ENCODE measurements at regions not wholly inside any gene's neighbourhood (a gene's known extent, or its start where the extent isn't known, plus 50 kb on each side); places are given as distances from the start of the nearest gene placed in this dataset.

DNA sequence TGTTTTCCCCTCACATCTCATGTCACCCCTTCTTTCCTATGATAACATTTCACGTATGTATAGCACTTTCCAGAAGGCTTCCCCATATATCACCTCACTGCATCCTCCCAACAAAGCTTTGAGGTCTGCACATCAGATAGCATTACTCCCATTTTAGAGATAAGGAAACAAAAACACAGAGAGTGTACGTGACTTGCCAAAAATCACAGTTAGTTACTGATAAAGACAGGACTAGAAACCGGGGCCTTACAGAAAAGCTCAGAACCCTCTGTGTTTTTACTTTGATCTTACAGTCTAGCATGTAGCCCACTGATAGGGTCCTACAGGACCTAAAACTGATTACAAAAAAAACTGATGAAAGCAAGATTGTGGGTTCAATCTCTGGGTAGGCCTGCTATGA is 202.9 kb upstream of the CDKN3 start:
- H4K20me1 ChIP-seq (ENCODE audit: control insufficient read depth, insufficient read depth, low read depth, low read length), result no peaks in the 10 kb centered on the region
- no peaks in the 10 kb centered on the region for H3K9me2 ChIP-seq (replicated peaks; ENCODE audit: control insufficient read depth, low read length)
- no peak overlapping the region for H3K27ac ChIP-seq (ENCODE audit: low read depth, low read length)
- no peaks in the 10 kb centered on the region for H3K9me3 ChIP-seq (ENCODE audit: control insufficient read depth, insufficient read depth, low read length)
- H3K27me3 ChIP-seq (ENCODE audit: control insufficient read depth, low read length), result no peaks in the 10 kb centered on the region
- TF ChIP-seq, protein P1, sequence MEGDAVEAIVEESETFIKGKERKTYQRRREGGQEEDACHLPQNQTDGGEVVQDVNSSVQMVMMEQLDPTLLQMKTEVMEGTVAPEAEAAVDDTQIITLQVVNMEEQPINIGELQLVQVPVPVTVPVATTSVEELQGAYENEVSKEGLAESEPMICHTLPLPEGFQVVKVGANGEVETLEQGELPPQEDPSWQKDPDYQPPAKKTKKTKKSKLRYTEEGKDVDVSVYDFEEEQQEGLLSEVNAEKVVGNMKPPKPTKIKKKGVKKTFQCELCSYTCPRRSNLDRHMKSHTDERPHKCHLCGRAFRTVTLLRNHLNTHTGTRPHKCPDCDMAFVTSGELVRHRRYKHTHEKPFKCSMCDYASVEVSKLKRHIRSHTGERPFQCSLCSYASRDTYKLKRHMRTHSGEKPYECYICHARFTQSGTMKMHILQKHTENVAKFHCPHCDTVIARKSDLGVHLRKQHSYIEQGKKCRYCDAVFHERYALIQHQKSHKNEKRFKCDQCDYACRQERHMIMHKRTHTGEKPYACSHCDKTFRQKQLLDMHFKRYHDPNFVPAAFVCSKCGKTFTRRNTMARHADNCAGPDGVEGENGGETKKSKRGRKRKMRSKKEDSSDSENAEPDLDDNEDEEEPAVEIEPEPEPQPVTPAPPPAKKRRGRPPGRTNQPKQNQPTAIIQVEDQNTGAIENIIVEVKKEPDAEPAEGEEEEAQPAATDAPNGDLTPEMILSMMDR (IDR thresholded peaks at IDR 0.05; ENCODE audit: low read depth, low read length, poor library complexity, severe bottlenecking), result no peak
- TF ChIP-seq EZH2phosphoT487 (IDR thresholded peaks at IDR 0.05; ENCODE audit: borderline replicate concordance, low read length), result no peak
- H3K79me2 ChIP-seq (ENCODE audit: control insufficient read depth, low read length), result no peaks in the 10 kb centered on the region
- no peaks in the 10 kb centered on the region for H3F3A ChIP-seq (ENCODE audit: control insufficient read depth, insufficient read depth)
- no peak overlapping the region for H3K4me3 ChIP-seq (ENCODE audit: low read length)
- H3K36me3 ChIP-seq (ENCODE audit: control insufficient read depth, low read length), result no peaks in the 10 kb centered on the region
- no peaks in the 10 kb centered on the region for H3K4me1 ChIP-seq (ENCODE audit: control insufficient read depth, low read length)
- H3K4me2 ChIP-seq (ENCODE audit: low read length), result no peak overlapping the region

DNA sequence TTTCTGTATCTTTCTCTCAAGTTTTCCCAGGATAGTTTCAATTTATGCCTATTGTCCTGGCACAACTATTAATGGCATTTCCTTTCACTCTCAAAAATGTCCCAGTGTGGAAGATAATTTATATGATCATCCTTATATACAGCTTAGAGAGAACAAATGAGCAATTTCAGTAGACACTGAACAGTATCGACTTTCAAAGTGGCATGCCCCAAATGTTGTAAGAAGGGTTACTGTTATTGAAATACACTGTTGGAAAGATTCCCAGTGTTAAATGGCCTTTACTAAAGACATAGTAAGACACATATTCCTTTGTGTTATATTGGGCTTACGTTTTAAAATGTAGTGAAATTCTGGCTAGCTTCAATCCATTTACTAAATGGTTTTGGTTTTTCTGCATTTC is 202.3 kb upstream of the CDKN3 start:
- TF ChIP-seq, protein P1 (IDR thresholded peaks at IDR 0.05; ENCODE audit: low read depth, low read length, poor library complexity, severe bottlenecking), result no peak
- TF ChIP-seq EZH2phosphoT487 (IDR thresholded peaks at IDR 0.05; ENCODE audit: borderline replicate concordance, low read length), result no peak
- no peaks in the 10 kb centered on the region for H3K9me3 ChIP-seq (ENCODE audit: control insufficient read depth, insufficient read depth, low read length)
- H3K27ac ChIP-seq (ENCODE audit: low read depth, low read length), result no peak overlapping the region
- no peaks in the 10 kb centered on the region for H3K79me2 ChIP-seq (ENCODE audit: control insufficient read depth, low read length)
- no peak overlapping the region for H3K4me3 ChIP-seq (ENCODE audit: low read length)
- no peaks in the 10 kb centered on the region for H3F3A ChIP-seq (ENCODE audit: control insufficient read depth, insufficient read depth)
- no peaks in the 10 kb centered on the region for H3K9me2 ChIP-seq (replicated peaks; ENCODE audit: control insufficient read depth, low read length)
- H3K27me3 ChIP-seq (ENCODE audit: control insufficient read depth, low read length), result no peaks in the 10 kb centered on the region
- H3K4me1 ChIP-seq (ENCODE audit: control insufficient read depth, low read length), result no peaks in the 10 kb centered on the region
- H4K20me1 ChIP-seq (ENCODE audit: control insufficient read depth, insufficient read depth, low read depth, low read length), result no peaks in the 10 kb centered on the region
- no peak overlapping the region for H3K4me2 ChIP-seq (ENCODE audit: low read length)
- H3K36me3 ChIP-seq (ENCODE audit: control insufficient read depth, low read length), result no peaks in the 10 kb centered on the region

DNA sequence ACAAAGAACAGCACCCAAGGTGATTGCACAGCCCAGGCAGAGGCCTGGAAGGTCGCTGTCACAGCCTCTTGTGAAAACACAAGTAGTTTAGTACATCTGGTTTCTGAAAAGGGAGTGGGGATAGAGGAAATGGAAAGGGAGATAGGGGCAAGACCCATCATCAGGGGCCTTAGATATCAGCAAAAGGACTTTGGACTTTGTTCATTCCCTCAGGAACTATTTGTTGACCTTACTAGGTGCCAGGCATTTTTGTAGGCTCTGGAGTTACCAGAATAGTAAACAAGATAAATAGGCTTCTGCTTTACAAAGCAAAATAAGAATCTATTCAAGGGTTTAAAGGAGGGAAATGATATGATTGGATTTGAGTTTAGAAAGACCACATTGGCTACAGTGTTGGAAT is 199.4 kb upstream of the CDKN3 start:
- no peaks in the 10 kb centered on the region for H3K36me3 ChIP-seq (ENCODE audit: control insufficient read depth, low read length)
- TF ChIP-seq, protein P1 (IDR thresholded peaks at IDR 0.05; ENCODE audit: low read depth, low read length, poor library complexity, severe bottlenecking), result no peak
- H3K4me1 ChIP-seq (ENCODE audit: control insufficient read depth, low read length), result no peaks in the 10 kb centered on the region
- H3K79me2 ChIP-seq (ENCODE audit: control insufficient read depth, low read length), result no peaks in the 10 kb centered on the region
- H3F3A ChIP-seq (ENCODE audit: control insufficient read depth, insufficient read depth), result no peaks in the 10 kb centered on the region
- H3K9me2 ChIP-seq (replicated peaks; ENCODE audit: control insufficient read depth, low read length), result no peaks in the 10 kb centered on the region
- H3K9me3 ChIP-seq (ENCODE audit: control insufficient read depth, insufficient read depth, low read length), result no peaks in the 10 kb centered on the region
- no peak overlapping the region for H3K4me3 ChIP-seq (ENCODE audit: low read length)
- no peak overlapping the region for H3K27ac ChIP-seq (ENCODE audit: low read depth, low read length)
- no peak overlapping the region for H3K4me2 ChIP-seq (ENCODE audit: low read length)
- no peaks in the 10 kb centered on the region for H4K20me1 ChIP-seq (ENCODE audit: control insufficient read depth, insufficient read depth, low read depth, low read length)
- H3K27me3 ChIP-seq (ENCODE audit: control insufficient read depth, low read length), result no peaks in the 10 kb centered on the region

DNA sequence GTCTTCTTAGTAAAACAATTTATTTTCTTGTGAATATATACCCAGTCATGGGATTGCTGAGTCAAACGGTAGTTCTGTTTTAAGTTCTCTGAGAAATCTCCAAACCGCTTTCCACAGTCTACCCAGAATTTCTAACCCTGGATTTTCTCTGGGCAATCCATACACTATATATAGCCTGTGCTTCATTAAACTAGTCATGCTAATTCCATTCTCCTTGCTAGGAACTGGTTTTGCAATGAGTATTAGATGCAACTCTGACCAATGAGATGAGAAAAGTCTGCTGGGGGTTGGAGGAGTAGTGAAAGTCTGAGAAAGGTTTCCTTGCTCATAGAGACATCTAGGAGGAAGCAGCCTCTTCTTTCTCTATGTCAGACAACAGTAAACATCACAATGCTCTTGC is 196.1 kb upstream of the CDKN3 start:
- Histone ChIP-seq H3K4me1 (ENCODE audit: control insufficient read depth, low read length) (no peaks in the 10 kb centered on the region), H3K4me3 (ENCODE audit: low read length) (no peak overlapping the region), H4K20me1 (ENCODE audit: control insufficient read depth, insufficient read depth, low read depth, low read length) (no peaks in the 10 kb centered on the region), H3K27ac (ENCODE audit: low read depth, low read length) (no peak overlapping the region), H3K79me2 (ENCODE audit: control insufficient read depth, low read length) (no peaks in the 10 kb centered on the region), H3F3A (ENCODE audit: control insufficient read depth, insufficient read depth) (no peaks in the 10 kb centered on the region), H3K9me2 (replicated peaks; ENCODE audit: control insufficient read depth, low read length) (no peaks in the 10 kb centered on the region), H3K4me2 (ENCODE audit: low read length) (no peak overlapping the region), H3K27me3 (ENCODE audit: control insufficient read depth, low read length) (no peaks in the 10 kb centered on the region), H3K9me3 (ENCODE audit: control insufficient read depth, insufficient read depth, low read length) (no peaks in the 10 kb centered on the region), H3K36me3 (ENCODE audit: control insufficient read depth, low read length) (no peaks in the 10 kb centered on the region)
- TF ChIP-seq, protein P1 (IDR thresholded peaks at IDR 0.05; ENCODE audit: low read depth, low read length, poor library complexity, severe bottlenecking), result no peak
- TF ChIP-seq EZH2phosphoT487 (IDR thresholded peaks at IDR 0.05; ENCODE audit: borderline replicate concordance, low read length), result no peak
